ENCODE measurements at regions not wholly inside any gene's neighbourhood (a gene's known extent, or its start where the extent isn't known, plus 50 kb on each side); places are given as distances from the start of the nearest gene placed in this dataset.

- H3K4me3 ChIP-seq (replicated peaks in 1 of 2; ENCODE audit: low read depth in 1 of 2, low read length in 2 of 2) = no peak overlapping the region
- no peak overlapping the region for H2AFZ ChIP-seq (ENCODE audit: low read depth, low read length, poor library complexity, severe bottlenecking)
- no TSS peak for BruUV-seq (replicated peaks)
- no peak overlapping the region for H3K27ac ChIP-seq (ENCODE audit: low read depth, low read length)
- CTCF ChIA-PET = no interaction called here
- H3K79me2 ChIP-seq (ENCODE audit: insufficient read depth, low read length) = no peaks in the 10 kb centered on the region
- H3K9me3 ChIP-seq (ENCODE audit: control insufficient read depth in 1 of 2, insufficient read depth in 1 of 2, low read depth in 1 of 2, low read length in 2 of 2) = no peaks in the 10 kb centered on the region
- intact Hi-C loops (cut with micrococcal nuclease) = no loop called here
- RAD21 ChIA-PET (ENCODE audit: low non-redundant PET in 1 of 2, low total read pairs in 2 of 2, uncharacterized antibody in 2 of 2, unreplicated experiment in 2 of 2) = no interaction called here
- ATAC-seq (no peak), DNase-seq (ENCODE audit: low read depth, low spot score) (no peak)
- H3K4me2 ChIP-seq (ENCODE audit: low read length) = no peak overlapping the region
- H4K20me1 ChIP-seq (ENCODE audit: insufficient read depth) = no peaks in the 10 kb centered on the region
- peaks cover 30% of the 10 kb centered on the region for H3K27me3 ChIP-seq (ENCODE audit: insufficient read depth, low read length)
- no peaks in the 10 kb centered on the region for H3K9me2 ChIP-seq (ENCODE audit: insufficient read depth)
- no peak overlapping the region for H3K9ac ChIP-seq (ENCODE audit: low read length)
- H3K4me1 ChIP-seq (ENCODE audit: control insufficient read depth in 1 of 2, insufficient read depth in 2 of 2, low read length in 2 of 2) = no peaks in the 10 kb centered on the region
- POLR2A ChIA-PET = no interaction called here
- no peaks in the 10 kb centered on the region for H3K36me3 ChIP-seq (ENCODE audit: control insufficient read depth in 1 of 2, insufficient read depth in 2 of 2, low read length in 2 of 2)
- TF ChIP-seq ATF3 (IDR thresholded peaks at IDR 0.05) (no peak), CBX3 (IDR thresholded peaks at IDR 0.05; ENCODE audit: low read depth) (no peak), JUND (IDR thresholded peaks at IDR 0.05) (no peak), EZH2phosphoT487 (IDR thresholded peaks at IDR 0.05; ENCODE audit: borderline replicate concordance) (no peak), ZNF274 (IDR thresholded peaks at IDR 0.05; ENCODE audit: low read depth, low read length) (no peak), ELF1 (IDR thresholded peaks at IDR 0.05; ENCODE audit: borderline replicate concordance, low read depth) (no peak), TCF7L2 (IDR thresholded peaks at IDR 0.05; ENCODE audit: borderline replicate concordance, extremely low read depth, insufficient read depth, insufficient read length) (no peak), YY1 (IDR thresholded peaks at IDR 0.05; ENCODE audit: extremely low read depth, insufficient replicate concordance, low read depth, low read length) (no peak), SRF (IDR thresholded peaks at IDR 0.05; ENCODE audit: low read depth) (no peak), RAD21 (IDR thresholded peaks at IDR 0.05; ENCODE audit: low read depth) (no peak), MAX (IDR thresholded peaks at IDR 0.05) (no peak), ZFX (IDR thresholded peaks at IDR 0.05) (no peak), CTCF (IDR thresholded peaks at IDR 0.05 in 2 of 3, conservative IDR thresholded peaks at IDR 0.05 in 1 of 3; ENCODE audit: borderline replicate concordance in 1 of 3, insufficient read depth in 1 of 3, low read depth in 2 of 3, low read length in 2 of 3) (no peak), SIN3A (IDR thresholded peaks at IDR 0.05; ENCODE audit: low read depth) (no peak), SP1 (IDR thresholded peaks at IDR 0.05; ENCODE audit: low read depth) (no peak), POLR2A (IDR thresholded peaks at IDR 0.05; ENCODE audit: borderline replicate concordance, extremely low read depth, insufficient read depth, insufficient read length) (no peak), REST (IDR thresholded peaks at IDR 0.05; ENCODE audit: low read depth) (no peak)
These were observed 418.0 kb downstream of the LRATD1 start for GRCh38 chr2:15050483-15050882.
